WTC11 (cell line): ENCODE measurements at regions not wholly inside any gene's neighbourhood (a gene's known extent, or its start where the extent isn't known, plus 50 kb on each side); places are given as distances from the start of the nearest gene placed in this dataset.

ENCODE experiments used
- ATAC-seq: fragments of 200-7000 bp; cut with Tn5 transposase; 2 replicates; pipeline ENCODE4 v1.10.0; 2021; ENCODE audit warnings: mild to moderate bottlenecking, moderate library complexity
- CTCF ChIA-PET: fragments of 300-600 bp; sonication (Branson Sonifier 250); formaldehyde crosslinking; loops from one replicate; lab custom pipeline; 2021; ENCODE audit warnings: antibody characterized with exemption; lab: Charles Lee
- POLR2A ChIA-PET: fragments of 350-600 bp; sonication (Branson Sonifier 250); formaldehyde crosslinking; loops from one replicate; lab custom pipeline; 2021; ENCODE audit warnings: antibody characterized with exemption; lab: Charles Lee
- DNase-seq: peaks from one replicate; pipeline ENCODE4 v3.0.0; 2021; ENCODE audit warnings: low spot score
- H3K27ac Mint-ChIP-seq: 2 replicates; pipeline ENCODE4 v1.8.0; 2021; ENCODE audit warnings: mixed read lengths
- H3K27me3 Mint-ChIP-seq: 2 replicates; pipeline ENCODE4 v1.8.0; 2021; ENCODE audit warnings: low read depth, mild to moderate bottlenecking, moderate library complexity, mixed read lengths
- H3K36me3 Mint-ChIP-seq: 2 replicates; pipeline ENCODE4 v1.8.0; 2021; ENCODE audit warnings: mixed read lengths
- H3K4me1 Mint-ChIP-seq: 2 replicates; pipeline ENCODE4 v1.8.0; 2022; ENCODE audit warnings: mixed read lengths
- H3K4me3 Mint-ChIP-seq: 2 replicates; pipeline ENCODE4 v1.8.0; 2021; ENCODE audit warnings: mild to moderate bottlenecking, moderate library complexity, mixed read lengths
- H3K9me3 Mint-ChIP-seq: 2 replicates; pipeline ENCODE4 v1.8.0; 2021; ENCODE audit warnings: mixed read lengths
- ATF1 ChIP-seq: sonication (generic); formaldehyde crosslinking; IDR thresholded peaks from 2 replicates; pipeline ENCODE4 v1.8.1; 2023; ENCODE audit warnings: mild to moderate bottlenecking, moderate library complexity, missing genetic modification reagents
- ATF6 ChIP-seq: sonication (generic); formaldehyde crosslinking; IDR thresholded peaks from 2 replicates; pipeline ENCODE4 v1.8.1; 2023; ENCODE audit warnings: mild to moderate bottlenecking, missing genetic modification reagents
- E2F4 ChIP-seq: sonication (generic); formaldehyde crosslinking; IDR thresholded peaks from 2 replicates; pipeline ENCODE4 v1.8.1; 2022; ENCODE audit warnings: low read depth, mild to moderate bottlenecking, moderate library complexity, missing genetic modification reagents, borderline replicate concordance
- EMX1 ChIP-seq: fragments of 250-450 bp; sonication (Bioruptor Pico); IDR thresholded peaks from 2 replicates; pipeline ENCODE4 v1.8.0; 2021; ENCODE audit warnings: mild to moderate bottlenecking
- FOXK1 ChIP-seq: sonication (generic); formaldehyde crosslinking; IDR thresholded peaks from 2 replicates; pipeline ENCODE4 v1.8.0; 2022; ENCODE audit warnings: mild to moderate bottlenecking, moderate library complexity, missing genetic modification reagents
- GRHL2 ChIP-seq: fragments of 250-450 bp; sonication (Bioruptor Pico); IDR thresholded peaks from 2 replicates; pipeline ENCODE4 v1.8.0; 2022; ENCODE audit warnings: mild to moderate bottlenecking, moderate library complexity; ENCODE audit not compliant: insufficient replicate concordance, severe bottlenecking
- GTF2I ChIP-seq: fragments of 250-450 bp; sonication (Bioruptor Pico); conservative IDR thresholded peaks from 2 replicates; pipeline ENCODE4 v1.4.0; 2021; ENCODE audit warnings: mild to moderate bottlenecking
- IRF1 ChIP-seq: sonication (generic); formaldehyde crosslinking; IDR thresholded peaks from 2 replicates; pipeline ENCODE4 v1.8.0; 2023; ENCODE audit warnings: missing genetic modification reagents
- JUN ChIP-seq: sonication (generic); formaldehyde crosslinking; IDR thresholded peaks from 2 replicates; pipeline ENCODE4 v1.8.0; 2023; ENCODE audit warnings: mild to moderate bottlenecking, missing genetic modification reagents
- MYBL2 ChIP-seq: sonication (generic); formaldehyde crosslinking; IDR thresholded peaks from 2 replicates; pipeline ENCODE4 v1.8.1; 2023; ENCODE audit warnings: mild to moderate bottlenecking, moderate library complexity, missing genetic modification reagents
- NR3C1 ChIP-seq: sonication (generic); formaldehyde crosslinking; conservative IDR thresholded peaks from 2 replicates; pipeline ENCODE4 v1.8.1; 2023; ENCODE audit warnings: low read depth, mild to moderate bottlenecking, missing genetic modification reagents
- SMAD3 ChIP-seq: sonication (generic); formaldehyde crosslinking; IDR thresholded peaks from 2 replicates; pipeline ENCODE4 v1.8.0; 2022; ENCODE audit warnings: missing genetic modification reagents, mild to moderate bottlenecking, borderline replicate concordance
- SOX15 ChIP-seq: fragments of 250-450 bp; sonication (Bioruptor Pico); IDR thresholded peaks from 2 replicates; pipeline ENCODE4 v1.9.0; 2021; ENCODE audit warnings: mild to moderate bottlenecking
- SP1 ChIP-seq: sonication (generic); formaldehyde crosslinking; conservative IDR thresholded peaks from 2 replicates; pipeline ENCODE4 v1.8.1; 2022; ENCODE audit warnings: missing genetic modification reagents
- TEAD4 ChIP-seq: sonication (generic); formaldehyde crosslinking; IDR thresholded peaks from 2 replicates; pipeline ENCODE4 v1.8.0; 2022; ENCODE audit warnings: mild to moderate bottlenecking, missing genetic modification reagents
- USF2 ChIP-seq: sonication (generic); formaldehyde crosslinking; IDR thresholded peaks from 2 replicates; pipeline ENCODE4 v1.8.1; 2023; ENCODE audit warnings: mild to moderate bottlenecking, missing genetic modification reagents, moderate library complexity
- ZBTB21 ChIP-seq: sonication (generic); formaldehyde crosslinking; IDR thresholded peaks from 2 replicates; pipeline ENCODE4 v1.8.1; 2023; ENCODE audit warnings: mild to moderate bottlenecking, missing genetic modification reagents, borderline replicate concordance
- ZMAT4 ChIP-seq: fragments of 250-450 bp; sonication (Bioruptor Pico); IDR thresholded peaks from 2 replicates; pipeline ENCODE4 v1.9.0; 2021; ENCODE audit warnings: mild to moderate bottlenecking
- ZNF121 ChIP-seq: sonication (generic); formaldehyde crosslinking; IDR thresholded peaks from 2 replicates; pipeline ENCODE4 v1.8.0; 2023; ENCODE audit warnings: missing genetic modification reagents
- ZNF138 ChIP-seq: sonication (generic); formaldehyde crosslinking; conservative IDR thresholded peaks from 2 replicates; pipeline ENCODE4 v1.8.1; 2022; ENCODE audit warnings: mild to moderate bottlenecking, moderate library complexity, missing genetic modification reagents
- ZNF425 ChIP-seq: fragments of 250-450 bp; sonication (Bioruptor Pico); conservative IDR thresholded peaks from 2 replicates; pipeline ENCODE4 v1.9.0; 2021; ENCODE audit warnings: mild to moderate bottlenecking

GRCh38 chr6:165222315-165223025, 86.9 kb downstream of the C6orf118 start:
- POLR2A ChIA-PET, result no interaction called here
- Mint-ChIP-seq H3K4me3 (no peak overlapping the region), H3K36me3 (no peaks in the 10 kb centered on the region), H3K27ac (no peak overlapping the region), H3K4me1 (no peaks in the 10 kb centered on the region; the same call in 1 of the 2 replicates)
- ATAC-seq, result no peak
- TF ChIP-seq E2F4 (CRISPR knock-in tag), result no peak
- no peak for TF ChIP-seq SMAD3 (CRISPR knock-in tag)
- no peak for TF ChIP-seq ATF6 (CRISPR knock-in tag)
- no peak for TF ChIP-seq ZMAT4 (CRISPR knock-in tag)
- TF ChIP-seq JUN (CRISPR knock-in tag), result no peak
- TF ChIP-seq EMX1 (CRISPR knock-in tag), result no peak
- TF ChIP-seq ZBTB21 (CRISPR knock-in tag), result no peak
- no peak for TF ChIP-seq MYBL2 (CRISPR knock-in tag)
- TF ChIP-seq ZNF121 (CRISPR knock-in tag), result no peak
- no peak for TF ChIP-seq IRF1
- TF ChIP-seq ATF1 (CRISPR knock-in tag), result no peak
- TF ChIP-seq NR3C1 (CRISPR knock-in tag), result no peak
- no peak for TF ChIP-seq ZNF425 (CRISPR knock-in tag)
- no peak for TF ChIP-seq ZNF138 (CRISPR knock-in tag)
- TF ChIP-seq, all 79 proteins: peak for 0
- DNase-seq, result no peak
- H3K27me3 Mint-ChIP-seq, result no peaks in the 10 kb centered on the region
- CTCF ChIA-PET, result no interaction called here
- peaks cover 23% of the 10 kb centered on the region for H3K9me3 Mint-ChIP-seq

GRCh38 chr6:165220045-165220444, 89.4 kb downstream of the C6orf118 start:
- Mint-ChIP-seq H3K4me3 (no peak overlapping the region), H3K27me3 (no peaks in the 10 kb centered on the region), H3K4me1 (peaks cover 3% of the 10 kb centered on the region; the same call in 1 of the 2 replicates), H3K36me3 (no peaks in the 10 kb centered on the region), H3K27ac (no peak overlapping the region), H3K9me3 (peaks cover 14% of the 10 kb centered on the region)
- ATAC-seq (no peak), DNase-seq (no peak)
- ChIA-PET CTCF (interaction anchor here (0.6 kb wide), 1 partner anchor 116 kb away, joined by 4 read pairs; no protein-coding TSS in a partner anchor), POLR2A (no interaction called here)
- TF ChIP-seq IRF1 (no peak), GRHL2 (CRISPR knock-in tag) (no peak), TEAD4 (CRISPR knock-in tag) (no peak), FOXK1 (CRISPR knock-in tag) (no peak), SP1 (no peak), SOX15 (CRISPR knock-in tag) (no peak), USF2 (CRISPR knock-in tag) (no peak), GTF2I (CRISPR knock-in tag) (no peak)
